ENCODE measurements at regions not wholly inside any gene's neighbourhood (a gene's known extent, or its start where the extent isn't known, plus 50 kb on each side); places are given as distances from the start of the nearest gene placed in this dataset.
A peak's percentile ranks its signal among the peaks of the same experiment; 100 is the strongest.

DNA sequence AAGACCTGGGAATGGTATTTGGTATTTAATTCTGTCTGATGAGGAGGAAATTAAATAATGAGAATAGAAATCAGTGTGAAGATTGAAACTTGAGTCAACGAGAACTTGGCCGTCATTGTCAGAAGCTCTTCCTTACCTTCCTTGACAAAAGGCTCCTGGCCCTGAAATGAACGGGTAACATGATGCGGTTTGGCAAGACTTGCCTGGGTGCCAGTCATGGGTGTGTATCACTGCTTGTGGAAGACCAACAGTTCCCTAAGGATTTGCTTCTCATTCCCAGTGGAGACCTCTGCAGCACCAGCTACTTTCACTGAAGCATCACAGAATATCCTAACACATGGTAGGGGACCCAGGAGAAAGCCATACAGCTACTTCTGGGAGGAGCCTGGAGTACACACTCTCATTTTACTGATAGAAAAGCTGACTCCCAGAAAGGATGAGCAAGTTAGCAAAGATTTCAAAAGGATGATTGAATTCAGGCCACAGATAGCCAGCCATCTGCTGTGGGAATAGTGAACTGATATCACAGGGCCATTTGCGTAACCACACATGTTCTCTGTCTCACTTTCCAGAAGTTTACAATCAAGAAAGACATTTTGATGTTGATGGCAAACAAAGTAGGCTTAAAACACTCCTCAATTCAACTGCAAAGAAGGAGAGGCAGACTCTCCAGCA lies 258.1 kb upstream of the SALL1 start:
- TF ChIP-seq POLR2A (IDR thresholded peaks at IDR 0.05) (no peak), CTCF (IDR thresholded peaks at IDR 0.05) (peak in 1 of 4 experiments; percentile 35)
- H3K4me1 ChIP-seq: no peaks in the 10 kb centered on the region
- H3K27me3 ChIP-seq: no peaks in the 10 kb centered on the region
- H3K36me3 ChIP-seq: no peaks in the 10 kb centered on the region
- no peak overlapping the region for H3K4me3 ChIP-seq
- intact Hi-C loops (cut with DNase I; ENCODE audit: low total_unique reads): no loop called here
- DNase-seq: peak; percentile 34 to 74
- H3K27ac ChIP-seq: peak overlapping the region; percentile 43 to 44
- H3K9me3 ChIP-seq: no peaks in the 10 kb centered on the region

DNA sequence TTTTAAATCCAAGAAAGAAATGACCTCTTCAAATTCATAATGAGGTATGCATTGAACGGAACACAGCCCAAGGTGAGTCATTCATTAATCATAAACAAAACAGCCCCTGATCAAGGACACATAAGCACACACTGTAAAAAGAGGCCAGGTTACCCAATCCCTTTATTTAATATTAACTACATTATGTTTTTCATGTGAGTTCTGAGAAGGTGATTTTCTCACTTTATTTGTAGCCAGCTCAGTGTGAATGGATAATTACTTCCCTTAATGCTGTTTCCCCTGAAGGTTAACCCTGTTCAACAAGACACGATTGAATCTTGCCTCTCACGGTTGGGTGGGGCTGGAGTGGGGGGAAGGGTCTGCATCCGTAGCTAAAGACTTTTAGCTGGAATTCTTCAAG lies 257.3 kb upstream of the SALL1 start:
- intact Hi-C loops (cut with DNase I; ENCODE audit: low total_unique reads): no loop called here

DNA sequence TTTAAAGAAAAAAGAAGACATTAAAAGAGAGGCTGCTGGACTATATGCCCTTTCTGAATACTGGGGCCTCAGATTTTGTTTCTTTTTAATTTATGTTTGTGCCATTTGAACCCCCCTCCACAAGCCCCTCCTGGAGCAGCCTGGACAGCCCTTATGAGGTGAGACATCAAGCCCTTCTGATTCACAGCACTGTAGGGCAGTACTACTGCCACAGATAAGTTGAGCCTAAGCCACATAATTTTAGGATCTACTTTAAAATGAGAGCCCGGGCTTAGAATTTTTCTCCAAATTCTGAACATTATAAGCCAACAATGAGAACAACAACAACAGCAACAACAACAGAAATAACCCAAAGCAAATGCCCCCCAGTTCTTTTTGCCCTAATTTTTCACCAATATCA lies 256.9 kb upstream of the SALL1 start:
- H3K27me3 ChIP-seq: no peaks in the 10 kb centered on the region
- H3K4me3 ChIP-seq: no peak overlapping the region
- intact Hi-C loops (cut with DNase I; ENCODE audit: low total_unique reads): no loop called here
- no peaks in the 10 kb centered on the region for H3K36me3 ChIP-seq
- no peak for DNase-seq
- no peaks in the 10 kb centered on the region for H3K9me3 ChIP-seq
- no peaks in the 10 kb centered on the region for H3K4me1 ChIP-seq
- H3K27ac ChIP-seq: no peak overlapping the region
- TF ChIP-seq CTCF (IDR thresholded peaks at IDR 0.05) (no peak), POLR2A (IDR thresholded peaks at IDR 0.05) (no peak)

More for the DNA sequence above, 257.3 kb upstream of the SALL1 start:
- H3K27ac ChIP-seq: no peak overlapping the region
- H3K27me3 ChIP-seq: no peaks in the 10 kb centered on the region
- H3K4me1 ChIP-seq: no peaks in the 10 kb centered on the region
- H3K4me3 ChIP-seq: no peak overlapping the region
- DNase-seq: no peak
- no peaks in the 10 kb centered on the region for H3K36me3 ChIP-seq
- TF ChIP-seq POLR2A (IDR thresholded peaks at IDR 0.05) (no peak), CTCF (IDR thresholded peaks at IDR 0.05) (no peak)
- H3K9me3 ChIP-seq: no peaks in the 10 kb centered on the region

- Histone ChIP-seq H3K36me3 (no peaks in the 10 kb centered on the region), H3K27me3 (no peaks in the 10 kb centered on the region), H3K4me1 (no peaks in the 10 kb centered on the region), H3K27ac (no peak overlapping the region), H3K4me3 (no peak overlapping the region), H3K9me3 (no peaks in the 10 kb centered on the region)
- DNase-seq: no peak
- intact Hi-C loops (cut with DNase I; ENCODE audit: low total_unique reads): no loop called here
- no peak for TF ChIP-seq POLR2A (IDR thresholded peaks at IDR 0.05)
- no peak for TF ChIP-seq CTCF (IDR thresholded peaks at IDR 0.05)
These were observed 256.1 kb upstream of the SALL1 start for GRCh38 chr16:51407199-51407598.

- intact Hi-C loops (cut with DNase I; ENCODE audit: low total_unique reads): no loop called here
- DNase-seq: no peak
- H3K9me3 ChIP-seq: no peaks in the 10 kb centered on the region
- no peaks in the 10 kb centered on the region for H3K4me1 ChIP-seq
- TF ChIP-seq CTCF (IDR thresholded peaks at IDR 0.05) (no peak), POLR2A (IDR thresholded peaks at IDR 0.05) (no peak)
- no peak overlapping the region for H3K27ac ChIP-seq
- no peak overlapping the region for H3K4me3 ChIP-seq
- H3K36me3 ChIP-seq: no peaks in the 10 kb centered on the region
- no peaks in the 10 kb centered on the region for H3K27me3 ChIP-seq
These were observed 254.3 kb upstream of the SALL1 start for GRCh38 chr16:51405361-51405760.

Data from uterus (tissue), 3 donors.